SK-N-SH (cell line): ENCODE measurements at regions not wholly inside any gene's neighbourhood (a gene's known extent, or its start where the extent isn't known, plus 50 kb on each side); places are given as distances from the start of the nearest gene placed in this dataset.

Experiments used
- CTCF ChIP-seq: fragments of 200-600 bp; sonication (generic); IDR thresholded peaks from 2 replicates; pipeline ENCODE4 v1.6.1; 2017; ENCODE audit warnings: antibody characterized with exemption, mild to moderate bottlenecking, moderate library complexity
- NFIC ChIP-seq: IDR thresholded peaks from 2 replicates; pipeline ENCODE4 v1.4.0; 2012; ENCODE audit warnings: borderline replicate concordance
- POLR2AphosphoS5 ChIP-seq: IDR thresholded peaks from 2 replicates; pipeline ENCODE4 v1.6.1; 2012; ENCODE audit warnings: low read depth, low read length
- REST ChIP-seq: IDR thresholded peaks from 2 replicates; pipeline ENCODE4 v1.6.1; 2012; ENCODE audit warnings: mild to moderate bottlenecking, low read depth, low read length, moderate library complexity

GRCh38 chr20:12702312-12702711 is 306.5 kb upstream of the SPTLC3 start:
- TF ChIP-seq CTCF (no peak), POLR2AphosphoS5 (no peak), REST (no peak), NFIC (no peak)
